ENCODE measurements at regions not wholly inside any gene's neighbourhood (a gene's known extent, or its start where the extent isn't known, plus 50 kb on each side); places are given as distances from the start of the nearest gene placed in this dataset.
"Not testable (repeated sequence)": the region's sequence is repeated elsewhere in the genome, so short reads cannot be mapped to it uniquely, and the experiment has no call there.

DNA sequence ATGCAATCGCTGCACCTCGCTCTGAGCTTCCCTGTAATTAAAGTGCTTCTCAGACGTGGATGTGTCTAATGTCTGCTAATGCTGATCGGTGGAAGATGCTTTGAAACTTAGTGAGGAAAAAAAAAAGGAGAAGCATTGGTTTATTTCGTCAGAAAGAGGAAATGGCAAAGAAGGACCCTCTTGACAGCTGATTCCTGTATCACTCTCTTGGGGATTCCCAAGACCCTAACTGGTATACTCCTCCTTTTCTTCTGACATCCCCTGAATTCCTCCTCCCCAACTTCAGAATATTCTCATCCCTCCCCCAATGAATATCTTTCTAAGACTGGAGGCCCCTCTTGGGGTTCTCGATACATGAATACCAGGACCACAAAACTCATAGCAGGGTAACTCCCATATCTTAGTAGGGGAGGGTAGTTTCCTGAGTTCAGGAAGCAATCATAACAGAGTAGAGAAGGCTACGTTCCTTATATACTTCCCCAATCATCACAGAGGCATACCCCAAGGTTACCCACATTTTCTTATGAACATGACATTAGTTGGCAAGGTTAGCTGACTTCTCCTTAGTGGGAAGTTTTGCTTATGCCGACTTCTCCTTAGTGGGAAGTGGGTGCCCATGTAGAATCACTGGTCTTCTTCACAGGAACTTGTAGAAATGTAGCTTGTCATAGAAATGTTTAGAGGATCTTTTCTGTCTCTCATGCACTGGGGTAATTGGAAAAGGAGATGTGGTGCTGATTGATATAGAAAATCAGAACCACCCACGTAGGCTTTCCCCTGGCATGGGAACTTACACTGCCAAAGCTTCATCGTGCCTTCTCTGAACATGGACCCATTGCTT is 63.8 kb upstream of the ATXN1 start:
- ATAC-seq, result peak; percentile 31
- intact Hi-C loops (cut with DNase I), result no loop called here
- Histone ChIP-seq H3K27ac (no peak overlapping the region), H3K4me3 (no peak overlapping the region), H3K9me3 (no peaks in the 10 kb centered on the region), H3K4me1 (peaks cover 0 to 10% of the 10 kb centered on the region in 2 donors), H3K36me3 (no peaks in the 10 kb centered on the region), H3K27me3 (no peaks in the 10 kb centered on the region)
- no peak for DNase-seq
- TF ChIP-seq, protein P1, sequence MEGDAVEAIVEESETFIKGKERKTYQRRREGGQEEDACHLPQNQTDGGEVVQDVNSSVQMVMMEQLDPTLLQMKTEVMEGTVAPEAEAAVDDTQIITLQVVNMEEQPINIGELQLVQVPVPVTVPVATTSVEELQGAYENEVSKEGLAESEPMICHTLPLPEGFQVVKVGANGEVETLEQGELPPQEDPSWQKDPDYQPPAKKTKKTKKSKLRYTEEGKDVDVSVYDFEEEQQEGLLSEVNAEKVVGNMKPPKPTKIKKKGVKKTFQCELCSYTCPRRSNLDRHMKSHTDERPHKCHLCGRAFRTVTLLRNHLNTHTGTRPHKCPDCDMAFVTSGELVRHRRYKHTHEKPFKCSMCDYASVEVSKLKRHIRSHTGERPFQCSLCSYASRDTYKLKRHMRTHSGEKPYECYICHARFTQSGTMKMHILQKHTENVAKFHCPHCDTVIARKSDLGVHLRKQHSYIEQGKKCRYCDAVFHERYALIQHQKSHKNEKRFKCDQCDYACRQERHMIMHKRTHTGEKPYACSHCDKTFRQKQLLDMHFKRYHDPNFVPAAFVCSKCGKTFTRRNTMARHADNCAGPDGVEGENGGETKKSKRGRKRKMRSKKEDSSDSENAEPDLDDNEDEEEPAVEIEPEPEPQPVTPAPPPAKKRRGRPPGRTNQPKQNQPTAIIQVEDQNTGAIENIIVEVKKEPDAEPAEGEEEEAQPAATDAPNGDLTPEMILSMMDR (IDR thresholded peaks at IDR 0.05), result no peak

DNA sequence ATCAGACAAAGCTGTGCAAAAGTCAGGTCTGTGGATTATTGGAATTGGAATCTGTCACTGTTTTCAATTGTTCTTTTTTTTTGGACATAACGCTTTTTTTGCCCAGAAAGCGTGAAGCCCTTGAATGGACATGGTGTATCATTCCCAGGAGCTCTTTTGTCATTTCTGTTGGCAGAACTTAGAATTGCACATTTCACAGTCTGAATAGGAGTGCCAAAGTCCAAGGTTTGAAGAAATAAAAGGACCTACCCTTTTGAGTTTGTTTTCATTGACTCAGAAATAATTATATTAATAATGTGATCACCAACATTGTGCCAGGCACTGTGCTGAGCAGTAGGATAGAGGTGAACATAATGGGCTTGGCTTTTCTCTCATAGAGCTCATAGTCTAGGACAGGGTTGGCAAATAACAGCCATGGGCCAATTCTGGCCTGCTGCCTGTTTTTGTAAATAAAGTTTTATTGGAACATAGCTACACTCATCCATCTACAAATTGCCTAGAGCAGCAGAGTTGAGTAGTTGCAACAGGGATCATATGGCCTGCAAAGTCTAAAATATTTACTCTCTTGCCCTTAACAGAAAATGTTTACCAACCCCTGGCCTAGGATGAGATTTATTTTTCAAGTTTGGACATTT is 62.6 kb upstream of the ATXN1 start:
- intact Hi-C loops (cut with DNase I), result no loop called here

DNA sequence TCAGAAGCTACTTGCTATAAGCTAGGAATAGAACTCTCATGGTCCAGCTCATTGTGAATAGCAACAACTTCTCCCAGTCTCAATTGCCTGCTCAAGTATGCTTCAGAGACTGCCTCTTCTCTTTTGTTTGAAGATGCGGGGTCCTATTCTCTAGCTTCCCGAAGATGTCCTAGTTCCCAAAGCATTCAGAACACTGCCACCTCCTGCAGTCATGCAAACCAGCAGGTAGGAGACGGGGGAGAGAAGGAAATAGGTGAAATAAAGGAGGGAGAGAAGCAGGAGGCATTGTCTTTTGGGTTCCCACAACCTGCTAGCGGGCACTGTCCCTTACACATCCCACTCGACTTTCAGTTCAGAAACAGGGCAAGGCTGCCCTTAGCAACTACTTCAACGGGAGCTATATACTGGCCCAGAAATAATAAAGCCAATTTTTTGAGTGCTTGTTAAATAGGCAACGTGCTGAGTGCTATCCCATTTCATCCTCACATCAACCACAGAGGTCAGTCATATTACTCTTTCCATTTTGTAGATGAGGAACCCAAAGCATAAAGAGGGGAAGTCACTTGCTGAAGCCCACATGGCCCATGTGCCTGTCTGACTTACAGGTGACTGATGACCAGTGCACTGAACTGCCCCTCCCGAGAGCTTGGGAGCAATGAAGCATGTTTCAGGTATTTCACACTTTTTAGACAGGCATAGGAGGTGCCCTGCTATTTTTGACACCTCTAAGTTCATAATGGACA is 61.9 kb upstream of the ATXN1 start:
- Histone ChIP-seq H3K27me3 (no peaks in the 10 kb centered on the region), H3K36me3 (no peaks in the 10 kb centered on the region), H3K4me3 (no peak overlapping the region), H3K9me3 (no peaks in the 10 kb centered on the region), H3K27ac (no peak overlapping the region), H3K4me1 (peaks cover 0 to 10% of the 10 kb centered on the region in 2 donors)
- DNase-seq (no peak), ATAC-seq (no peak)
- TF ChIP-seq, protein P1 (IDR thresholded peaks at IDR 0.05), result no peak
- intact Hi-C loops (cut with DNase I), result no loop called here

More for the DNA sequence above, 62.6 kb upstream of the ATXN1 start:
- DNase-seq, result no peak
- TF ChIP-seq, protein P1 (IDR thresholded peaks at IDR 0.05), result no peak
- no peak overlapping the region for H3K27ac ChIP-seq
- no peak overlapping the region for H3K4me3 ChIP-seq
- no peaks in the 10 kb centered on the region for H3K27me3 ChIP-seq
- no peaks in the 10 kb centered on the region for H3K36me3 ChIP-seq
- H3K4me1 ChIP-seq, result peaks cover 0 to 10% of the 10 kb centered on the region in 2 donors
- no peak for ATAC-seq
- H3K9me3 ChIP-seq, result no peaks in the 10 kb centered on the region

DNA sequence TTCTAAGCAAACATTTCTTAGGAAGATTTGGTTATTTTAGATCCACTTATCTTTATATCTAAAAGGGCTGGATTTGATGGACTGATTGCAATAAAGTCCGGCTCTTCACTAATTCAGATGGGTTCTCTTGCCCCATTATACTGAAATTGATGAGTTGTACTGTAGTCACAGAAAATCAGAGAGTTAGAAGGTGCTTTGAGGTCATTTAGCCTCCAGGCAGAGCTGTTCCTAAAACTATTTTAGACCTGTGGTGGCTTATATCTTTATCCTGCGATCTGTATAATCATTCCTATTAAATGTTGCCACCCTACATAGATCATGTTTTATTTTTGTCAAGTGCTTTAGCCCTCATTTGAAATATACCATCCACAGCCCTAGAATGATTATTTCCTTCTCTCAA is 61.3 kb upstream of the ATXN1 start:
- Histone ChIP-seq H3K4me3 (no peak overlapping the region), H3K36me3 (no peaks in the 10 kb centered on the region), H3K4me1 (peaks cover 0 to 10% of the 10 kb centered on the region in 2 donors), H3K27ac (no peak overlapping the region), H3K9me3 (no peaks in the 10 kb centered on the region), H3K27me3 (no peaks in the 10 kb centered on the region)
- intact Hi-C loops (cut with DNase I), result no loop called here
- DNase-seq (no peak), ATAC-seq (no peak)
- TF ChIP-seq, protein P1 (IDR thresholded peaks at IDR 0.05), result no peak

DNA sequence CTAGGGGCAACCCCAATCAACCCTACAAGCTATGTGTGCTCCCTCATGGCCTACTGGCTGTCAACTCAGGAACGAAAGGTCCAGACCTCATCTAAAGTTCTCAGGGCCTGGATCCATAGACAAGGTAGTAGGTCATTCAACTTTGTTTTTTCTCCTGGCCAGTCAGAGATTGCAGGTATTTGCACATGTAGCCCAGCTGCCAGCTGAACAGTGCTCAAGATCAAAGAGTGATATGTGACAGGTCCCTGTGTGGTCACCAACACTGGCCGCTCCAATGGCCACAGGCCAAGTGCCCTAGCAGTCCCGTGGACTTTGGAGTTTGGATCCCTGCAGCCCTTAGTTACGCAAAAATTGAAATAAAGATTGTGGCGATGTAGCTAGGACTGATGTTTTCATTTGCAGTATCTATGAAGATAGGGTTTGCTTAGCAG is 60.6 kb upstream of the ATXN1 start:
- peaks cover 0 to 10% of the 10 kb centered on the region in 2 donors for H3K4me1 ChIP-seq
- no peaks in the 10 kb centered on the region for H3K36me3 ChIP-seq
- H3K4me3 ChIP-seq, result no peak overlapping the region
- no peak overlapping the region for H3K27ac ChIP-seq
- DNase-seq (no peak), ATAC-seq (no peak)
- TF ChIP-seq, protein P1 (IDR thresholded peaks at IDR 0.05), result no peak
- intact Hi-C loops (cut with DNase I), result no loop called here
- no peaks in the 10 kb centered on the region for H3K9me3 ChIP-seq
- no peaks in the 10 kb centered on the region for H3K27me3 ChIP-seq

DNA sequence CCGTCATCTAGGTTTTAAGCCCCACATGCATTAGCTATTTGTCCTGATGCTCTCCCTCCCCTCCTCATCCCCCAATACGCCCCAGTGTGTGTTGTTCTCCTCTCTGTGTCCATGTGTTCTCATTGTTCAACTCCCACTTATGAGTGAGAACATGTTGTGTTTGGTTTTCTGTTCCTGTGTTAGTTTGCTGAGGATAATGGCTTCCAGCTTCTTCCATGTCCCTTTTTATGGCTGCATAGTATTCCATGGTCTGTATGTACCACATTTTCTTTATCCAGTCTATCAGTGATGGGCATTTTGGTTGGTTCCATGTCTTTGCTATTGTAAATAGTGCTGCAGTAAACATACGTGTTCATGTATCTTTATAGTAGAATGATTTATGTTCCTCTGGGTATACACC is 59.0 kb upstream of the ATXN1 start:
- H3K4me1 ChIP-seq; H3K36me3 ChIP-seq; intact Hi-C loops (cut with DNase I); H3K9me3 ChIP-seq; H3K27me3 ChIP-seq; DNase-seq; ATAC-seq; H3K4me3 ChIP-seq; H3K27ac ChIP-seq: not testable (repeated sequence)
